ENCODE measurements at regions not wholly inside any gene's neighbourhood (a gene's known extent, or its start where the extent isn't known, plus 50 kb on each side); places are given as distances from the start of the nearest gene placed in this dataset.

GRCh38 chr10:92755725-92756124, 66.0 kb downstream of the HHEX start:
- DNase-seq (ENCODE audit: low read depth), result no peak
- no peak for TF ChIP-seq CTCF (IDR thresholded peaks at IDR 0.05; ENCODE audit: insufficient read depth, low read length, poor library complexity, severe bottlenecking)

GRCh38 chr10:92756201-92757065, 66.7 kb downstream of the HHEX start:
- H3K4me3 ChIP-seq (ENCODE audit: low read depth, low read length), result no peak overlapping the region
- no peak for TF ChIP-seq CTCF (IDR thresholded peaks at IDR 0.05; ENCODE audit: insufficient read depth, low read length, poor library complexity, severe bottlenecking)
- no peak for DNase-seq (ENCODE audit: low read depth)
- no peaks in the 10 kb centered on the region for H3K36me3 ChIP-seq (ENCODE audit: control insufficient read depth, insufficient read depth, low read length)
- H3K27me3 ChIP-seq (ENCODE audit: control insufficient read depth, insufficient read depth, low read length), result no peaks in the 10 kb centered on the region

More at GRCh38 chr10:92755725-92756124, 66.0 kb downstream of the HHEX start:
- no peaks in the 10 kb centered on the region for H3K36me3 ChIP-seq (ENCODE audit: control insufficient read depth, insufficient read depth, low read length)
- no peaks in the 10 kb centered on the region for H3K27me3 ChIP-seq (ENCODE audit: control insufficient read depth, insufficient read depth, low read length)
- H3K4me3 ChIP-seq (ENCODE audit: low read depth, low read length), result no peak overlapping the region

- no peak for TF ChIP-seq CTCF (IDR thresholded peaks at IDR 0.05; ENCODE audit: insufficient read depth, low read length, poor library complexity, severe bottlenecking)
- no peaks in the 10 kb centered on the region for H3K27me3 ChIP-seq (ENCODE audit: control insufficient read depth, insufficient read depth, low read length)
- no peaks in the 10 kb centered on the region for H3K36me3 ChIP-seq (ENCODE audit: control insufficient read depth, insufficient read depth, low read length)
- H3K4me3 ChIP-seq (ENCODE audit: low read depth, low read length), result no peak overlapping the region
- DNase-seq (ENCODE audit: low read depth), result peak; percentile 14
These were observed 67.4 kb downstream of the HHEX start for GRCh38 chr10:92757066-92757710.

- TF ChIP-seq CTCF (IDR thresholded peaks at IDR 0.05; ENCODE audit: insufficient read depth, low read length, poor library complexity, severe bottlenecking), result no peak
- no peaks in the 10 kb centered on the region for H3K36me3 ChIP-seq (ENCODE audit: control insufficient read depth, insufficient read depth, low read length)
- no peak overlapping the region for H3K4me3 ChIP-seq (ENCODE audit: low read depth, low read length)
- H3K27me3 ChIP-seq (ENCODE audit: control insufficient read depth, insufficient read depth, low read length), result no peaks in the 10 kb centered on the region
- DNase-seq (ENCODE audit: low read depth), result no peak
These were observed 68.0 kb downstream of the HHEX start for GRCh38 chr10:92757711-92758104.

- DNase-seq (ENCODE audit: low read depth), result no peak
- H3K27me3 ChIP-seq (ENCODE audit: control insufficient read depth, insufficient read depth, low read length), result no peaks in the 10 kb centered on the region
- no peaks in the 10 kb centered on the region for H3K36me3 ChIP-seq (ENCODE audit: control insufficient read depth, insufficient read depth, low read length)
- no peak overlapping the region for H3K4me3 ChIP-seq (ENCODE audit: low read depth, low read length)
- no peak for TF ChIP-seq CTCF (IDR thresholded peaks at IDR 0.05; ENCODE audit: insufficient read depth, low read length, poor library complexity, severe bottlenecking)
These were observed 68.8 kb downstream of the HHEX start for GRCh38 chr10:92758594-92758993.

Data from kidney epithelial cell (primary cell).